ENCODE measurements at regions not wholly inside any gene's neighbourhood (a gene's known extent, or its start where the extent isn't known, plus 50 kb on each side); places are given as distances from the start of the nearest gene placed in this dataset.

DNA sequence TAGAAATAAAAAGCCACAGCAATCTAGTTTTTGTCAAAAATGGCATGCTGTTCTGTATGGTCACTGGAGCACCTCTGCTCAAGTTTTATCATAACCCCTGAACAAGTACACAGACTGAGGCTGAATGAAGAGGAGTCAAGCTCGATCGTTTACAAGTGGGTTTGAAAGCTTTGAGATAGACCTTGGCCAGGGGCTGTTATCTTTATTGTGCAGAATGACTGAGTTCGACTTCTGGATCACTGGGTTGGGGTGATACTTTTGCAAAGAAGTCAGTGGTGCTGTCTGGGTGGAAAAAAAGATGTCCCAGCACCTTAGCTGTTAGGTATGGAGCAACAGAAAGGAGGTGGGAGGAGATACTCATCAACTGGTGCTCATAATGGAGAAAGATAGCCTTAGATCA is 446.0 kb downstream of the HACE1 start:
- Histone ChIP-seq H4K20me1 (ENCODE audit: insufficient read depth, low read length) (no peaks in the 10 kb centered on the region), H3K4me1 (ENCODE audit: insufficient read depth, low read length) (no peaks in the 10 kb centered on the region), H3K9ac (ENCODE audit: insufficient read depth, low read depth, low read length) (no peak overlapping the region), H3K79me2 (ENCODE audit: insufficient read depth, low read length) (no peaks in the 10 kb centered on the region), H3K9me3 (ENCODE audit: low read length) (no peaks in the 10 kb centered on the region), H2AFZ (ENCODE audit: low read length) (no peak overlapping the region), H3K4me3 (replicated peaks in 1 of 3; ENCODE audit: insufficient read depth in 1 of 3, low read depth in 2 of 3, low read length in 3 of 3) (no peak overlapping the region), H3K36me3 (replicated peaks in 1 of 2; ENCODE audit: control insufficient read depth in 1 of 2, insufficient read depth in 2 of 2, low read length in 2 of 2) (no peaks in the 10 kb centered on the region), H3K27ac (ENCODE audit: extremely low read length, insufficient read depth, low read length) (no peak overlapping the region), H3K4me2 (ENCODE audit: low read depth, low read length) (no peak overlapping the region), H3K27me3 (ENCODE audit: control insufficient read depth in 1 of 2, insufficient read depth in 2 of 2, low read length in 2 of 2) (peaks cover 0 to 6% of the 10 kb centered on the region in 2 experiments; a peak in 3 of 5 replicates)
- BruUV-seq (replicated peaks) = no TSS peak
- ChIA-PET CTCF (ENCODE audit: low intra/inter-chr PET ratio, low total read pairs) (no interaction called here), POLR2A (no interaction called here)
- WGBS (ENCODE audit: low lambda C conversion rate) = 0% methylated on average over 3 of the region's 3 CpGs
- intact Hi-C loops (cut with micrococcal nuclease; ENCODE audit: unreplicated experiment) (no loop called here), in situ Hi-C loops (cut with HindIII; ENCODE audit: extremely low pct_ligation_motif_present, low pct_unique_long_range_greater_than_20kb) (no loop called here)
- ATAC-seq = no peak
- no peak for DNase-seq (ENCODE audit: low spot score)
- FAIRE-seq = no peak
- TF ChIP-seq ZNF253 (CRISPR knock-in tag; IDR thresholded peaks at IDR 0.05; ENCODE audit: borderline replicate concordance) (no peak), ZNF383 (CRISPR knock-in tag; IDR thresholded peaks at IDR 0.05; ENCODE audit: borderline replicate concordance) (no peak), SNAPC2 (CRISPR knock-in tag; IDR thresholded peaks at IDR 0.05) (no peak), MAZ (IDR thresholded peaks at IDR 0.05; ENCODE audit: borderline replicate concordance, low read depth, low read length) (no peak), MAZ (CRISPR knock-in tag; IDR thresholded peaks at IDR 0.05; ENCODE audit: low read depth) (no peak), ZFAT (CRISPR knock-in tag; conservative IDR thresholded peaks at IDR 0.05) (no peak), SP2 (CRISPR knock-in tag; IDR thresholded peaks at IDR 0.05) (no peak), RBM22 (optimal IDR thresholded peaks at IDR 0.05; ENCODE audit: low read length) (no peak), MAFG (CRISPR knock-in tag; IDR thresholded peaks at IDR 0.05) (no peak), ZNF644 (CRISPR knock-in tag; IDR thresholded peaks at IDR 0.05; ENCODE audit: low read depth) (no peak), ZNF12 (CRISPR knock-in tag; IDR thresholded peaks at IDR 0.05) (no peak), ESRRA (CRISPR knock-in tag; IDR thresholded peaks at IDR 0.05; ENCODE audit: low read depth) (no peak), ZSCAN25 (CRISPR knock-in tag; IDR thresholded peaks at IDR 0.05) (no peak), ZNF430 (CRISPR knock-in tag; IDR thresholded peaks at IDR 0.05) (no peak), ZNF432 (CRISPR knock-in tag; IDR thresholded peaks at IDR 0.05; ENCODE audit: borderline replicate concordance) (no peak)
- TF ChIP-seq, protein P1, sequence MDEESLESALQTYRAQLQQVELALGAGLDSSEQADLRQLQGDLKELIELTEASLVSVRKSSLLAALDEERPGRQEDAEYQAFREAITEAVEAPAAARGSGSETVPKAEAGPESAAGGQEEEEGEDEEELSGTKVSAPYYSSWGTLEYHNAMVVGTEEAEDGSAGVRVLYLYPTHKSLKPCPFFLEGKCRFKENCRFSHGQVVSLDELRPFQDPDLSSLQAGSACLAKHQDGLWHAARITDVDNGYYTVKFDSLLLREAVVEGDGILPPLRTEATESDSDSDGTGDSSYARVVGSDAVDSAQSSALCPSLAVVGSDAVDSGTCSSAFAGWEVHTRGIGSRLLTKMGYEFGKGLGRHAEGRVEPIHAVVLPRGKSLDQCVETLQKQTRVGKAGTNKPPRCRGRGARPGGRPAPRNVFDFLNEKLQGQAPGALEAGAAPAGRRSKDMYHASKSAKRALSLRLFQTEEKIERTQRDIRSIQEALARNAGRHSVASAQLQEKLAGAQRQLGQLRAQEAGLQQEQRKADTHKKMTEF (CRISPR knock-in tag; IDR thresholded peaks at IDR 0.05) = no peak
- TF ChIP-seq, protein P2, sequence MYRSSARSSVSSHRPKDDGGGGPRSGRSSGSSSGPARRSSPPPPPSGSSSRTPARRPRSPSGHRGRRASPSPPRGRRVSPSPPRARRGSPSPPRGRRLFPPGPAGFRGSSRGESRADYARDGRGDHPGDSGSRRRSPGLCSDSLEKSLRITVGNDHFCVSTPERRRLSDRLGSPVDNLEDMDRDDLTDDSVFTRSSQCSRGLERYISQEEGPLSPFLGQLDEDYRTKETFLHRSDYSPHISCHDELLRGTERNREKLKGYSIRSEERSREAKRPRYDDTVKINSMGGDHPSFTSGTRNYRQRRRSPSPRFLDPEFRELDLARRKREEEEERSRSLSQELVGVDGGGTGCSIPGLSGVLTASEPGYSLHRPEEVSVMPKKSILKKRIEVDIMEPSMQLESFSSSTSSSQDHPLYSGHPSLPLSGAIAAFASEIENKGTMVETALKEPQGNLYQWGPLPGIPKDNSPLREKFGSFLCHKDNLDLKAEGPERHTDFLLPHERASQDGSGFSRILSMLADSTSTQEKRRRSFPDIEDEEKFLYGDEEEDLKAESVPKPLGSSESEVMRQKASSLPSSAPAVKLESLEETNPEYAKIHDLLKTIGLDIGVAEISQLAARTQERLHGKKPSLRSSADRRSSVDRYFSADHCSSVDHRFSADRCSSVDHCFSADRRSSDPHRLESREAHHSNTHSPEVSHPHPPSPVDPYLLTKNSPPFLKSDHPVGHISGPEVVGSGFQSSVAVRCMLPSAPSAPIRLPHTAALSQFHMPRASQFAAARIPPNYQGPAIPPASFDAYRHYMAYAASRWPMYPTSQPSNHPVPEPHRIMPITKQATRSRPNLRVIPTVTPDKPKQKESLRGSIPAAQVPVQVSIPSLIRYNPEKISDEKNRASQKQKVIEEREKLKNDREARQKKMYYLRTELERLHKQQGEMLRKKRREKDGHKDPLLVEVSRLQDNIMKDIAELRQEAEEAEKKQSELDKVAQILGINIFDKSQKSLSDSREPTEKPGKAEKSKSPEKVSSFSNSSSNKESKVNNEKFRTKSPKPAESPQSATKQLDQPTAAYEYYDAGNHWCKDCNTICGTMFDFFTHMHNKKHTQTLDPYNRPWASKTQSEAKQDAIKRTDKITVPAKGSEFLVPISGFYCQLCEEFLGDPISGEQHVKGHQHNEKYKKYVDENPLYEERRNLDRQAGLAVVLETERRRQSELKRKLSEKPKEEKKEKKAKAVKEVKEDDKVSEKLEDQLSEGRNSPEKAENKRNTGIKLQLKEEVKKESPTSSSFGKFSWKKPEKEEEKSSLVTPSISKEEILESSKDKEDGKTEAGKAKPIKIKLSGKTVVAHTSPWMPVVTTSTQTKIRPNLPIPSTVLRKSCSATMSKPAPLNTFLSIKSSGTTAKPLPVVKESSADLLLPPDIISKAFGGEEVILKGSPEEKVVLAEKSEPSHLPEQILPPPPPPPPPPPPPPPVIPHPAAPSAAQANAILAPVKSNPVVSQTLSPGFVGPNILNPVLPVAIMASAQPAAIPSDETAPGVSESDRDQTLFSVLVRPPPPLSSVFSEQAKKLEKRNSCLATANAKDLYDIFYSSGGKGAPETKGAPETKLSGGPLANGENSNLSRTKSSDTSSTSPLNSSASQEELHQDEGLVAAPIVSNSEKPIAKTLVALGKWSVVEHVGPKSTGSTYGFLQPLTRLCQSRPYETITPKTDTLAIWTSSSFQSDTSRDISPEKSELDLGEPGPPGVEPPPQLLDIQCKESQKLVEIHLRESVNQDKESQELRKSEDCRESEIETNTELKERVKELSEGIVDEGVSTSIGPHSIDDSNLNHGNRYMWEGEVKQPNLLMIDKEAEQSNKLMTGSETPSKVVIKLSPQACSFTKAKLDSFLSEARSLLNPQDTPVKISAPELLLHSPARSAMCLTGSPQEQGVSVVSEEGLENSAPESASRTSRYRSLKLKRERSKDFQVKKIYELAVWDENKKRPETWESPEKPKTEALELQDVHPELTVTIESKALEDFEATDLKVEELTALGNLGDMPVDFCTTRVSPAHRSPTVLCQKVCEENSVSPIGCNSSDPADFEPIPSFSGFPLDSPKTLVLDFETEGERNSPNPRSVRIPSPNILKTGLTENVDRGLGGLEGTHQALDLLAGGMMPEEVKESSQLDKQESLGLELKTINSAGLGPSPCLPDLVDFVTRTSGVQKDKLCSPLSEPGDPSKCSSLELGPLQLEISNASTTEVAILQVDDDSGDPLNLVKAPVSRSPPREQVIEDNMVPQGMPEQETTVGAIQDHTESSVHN (CRISPR knock-in tag; IDR thresholded peaks at IDR 0.05) = no peak

Measured in HepG2 (cell line).